ENCODE measurements at regions not wholly inside any gene's neighbourhood (a gene's known extent, or its start where the extent isn't known, plus 50 kb on each side); places are given as distances from the start of the nearest gene placed in this dataset.

- TF ChIP-seq CTCF (IDR thresholded peaks at IDR 0.05), result no peak
- TF ChIP-seq POLR2AphosphoS5 (IDR thresholded peaks at IDR 0.05), result no peak
- no peak for TF ChIP-seq POLR2A (IDR thresholded peaks at IDR 0.05)
These were observed 326.3 kb downstream of the KCNRG start for GRCh38 chr13:50341526-50341925.
